ENCODE measurements at regions not wholly inside any gene's neighbourhood (a gene's known extent, or its start where the extent isn't known, plus 50 kb on each side); places are given as distances from the start of the nearest gene placed in this dataset.

- DNase-seq, result no peak
Observed at GRCh38 chr5:18050776-18051175, 416.5 kb downstream of the TAF11L14 start.

- no peak for DNase-seq
Observed at GRCh38 chr5:18051953-18052352, 417.7 kb downstream of the TAF11L14 start.

- DNase-seq, result no peak
Observed at GRCh38 chr5:18052569-18052968, 418.3 kb downstream of the TAF11L14 start.

- no peak for DNase-seq
Observed at GRCh38 chr5:18057725-18058124, 423.5 kb downstream of the TAF11L14 start.

- no peak for DNase-seq
Observed at GRCh38 chr5:18067615-18068014, 433.4 kb downstream of the TAF11L14 start.

- DNase-seq, result peak; percentile 43 to 49
Observed at GRCh38 chr5:18068826-18069225, 434.6 kb downstream of the TAF11L14 start.

- DNase-seq, result no peak
Observed at GRCh38 chr5:18069790-18070189, 435.5 kb downstream of the TAF11L14 start.

- no peak for DNase-seq
Observed at GRCh38 chr5:18072600-18072999, 438.3 kb downstream of the TAF11L14 start.

- DNase-seq, result no peak
Observed at GRCh38 chr5:18074961-18075360, 440.7 kb downstream of the TAF11L14 start.

- DNase-seq, result no peak
Observed at GRCh38 chr5:18078157-18078556, 443.9 kb downstream of the TAF11L14 start.

GRCh38 chr5:18079831-18080230 is 445.6 kb downstream of the TAF11L14 start:
- DNase-seq, result no peak

GRCh38 chr5:18088020-18088579 is 453.8 kb downstream of the TAF11L14 start:
- DNase-seq, result no peak

- DNase-seq, result no peak
Observed at GRCh38 chr5:18090177-18090576, 455.9 kb downstream of the TAF11L14 start.

- no peak for DNase-seq
Observed at GRCh38 chr5:18091142-18091541, 456.9 kb downstream of the TAF11L14 start.

GRCh38 chr5:18091758-18092157 is 457.5 kb downstream of the TAF11L14 start:
- DNase-seq, result no peak

- DNase-seq, result no peak
Observed at GRCh38 chr5:18095061-18095460, 460.8 kb downstream of the TAF11L14 start.

GRCh38 chr5:18097817-18098216 is 463.6 kb downstream of the TAF11L14 start:
- no peak for DNase-seq

GRCh38 chr5:18098691-18099090 is 464.4 kb downstream of the TAF11L14 start:
- no peak for DNase-seq

GRCh38 chr5:18099261-18099660 is 465.0 kb downstream of the TAF11L14 start:
- no peak for DNase-seq

GRCh38 chr5:18101532-18101931 is 467.3 kb downstream of the TAF11L14 start:
- DNase-seq, result no peak

GRCh38 chr5:18102733-18103132 is 468.5 kb downstream of the TAF11L14 start:
- no peak for DNase-seq

GRCh38 chr5:18105449-18105848 is 471.2 kb downstream of the TAF11L14 start:
- DNase-seq, result no peak

- DNase-seq, result no peak
Observed at GRCh38 chr5:18111906-18112465, 477.7 kb downstream of the TAF11L14 start.

- no peak for DNase-seq
Observed at GRCh38 chr5:18113721-18114120, 479.5 kb downstream of the TAF11L14 start.

GRCh38 chr5:18114151-18114757 is 480.0 kb downstream of the TAF11L14 start:
- DNase-seq, result no peak
